Epithelial cell of esophagus (primary cell): ENCODE measurements at regions not wholly inside any gene's neighbourhood (a gene's known extent, or its start where the extent isn't known, plus 50 kb on each side); places are given as distances from the start of the nearest gene placed in this dataset.

Experiments
- DNase-seq: peaks from one replicate; pipeline ENCODE4 v3.0.0; 2010; ENCODE audit warnings: low read depth
- H3K4me3 ChIP-seq: 2 replicates; pipeline ENCODE4 v1.5.1; 2011; ENCODE audit warnings: mild to moderate bottlenecking, low read length, control low read depth
- TF ChIP-seq, protein P1 (sequence below): IDR thresholded peaks from 2 replicates; pipeline ENCODE4 v1.5.1; 2011; ENCODE audit warnings: low read depth, mild to moderate bottlenecking, low read length, control low read depth, inconsistent platforms; ENCODE audit not compliant: insufficient read depth; ENCODE audit errors: missing control alignments

DNA sequence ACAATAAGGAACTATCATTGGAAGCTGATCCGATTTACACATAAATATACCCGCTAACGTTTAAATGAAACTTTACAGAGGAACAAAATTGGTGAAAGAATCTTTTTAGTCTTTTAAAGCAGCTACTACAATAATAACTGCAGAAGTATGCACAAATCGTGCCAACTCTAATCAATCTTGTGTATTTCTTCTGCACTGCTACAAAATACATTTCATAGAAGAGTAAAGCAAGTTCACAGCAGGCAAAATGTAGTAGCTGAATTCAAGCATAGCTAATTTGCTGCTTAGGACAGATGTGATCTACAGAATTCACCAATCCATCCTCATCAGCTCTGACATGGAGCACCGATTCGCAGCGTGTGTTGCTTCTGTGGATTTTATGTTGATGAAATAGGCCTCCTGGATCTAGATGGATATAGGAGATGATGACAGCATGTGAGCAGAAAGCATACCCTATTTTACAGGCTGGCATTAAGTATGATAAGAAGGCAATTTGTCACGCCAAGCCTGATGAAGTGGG, 367.3 kb upstream of the FGF13 start:
- TF ChIP-seq, protein P1, sequence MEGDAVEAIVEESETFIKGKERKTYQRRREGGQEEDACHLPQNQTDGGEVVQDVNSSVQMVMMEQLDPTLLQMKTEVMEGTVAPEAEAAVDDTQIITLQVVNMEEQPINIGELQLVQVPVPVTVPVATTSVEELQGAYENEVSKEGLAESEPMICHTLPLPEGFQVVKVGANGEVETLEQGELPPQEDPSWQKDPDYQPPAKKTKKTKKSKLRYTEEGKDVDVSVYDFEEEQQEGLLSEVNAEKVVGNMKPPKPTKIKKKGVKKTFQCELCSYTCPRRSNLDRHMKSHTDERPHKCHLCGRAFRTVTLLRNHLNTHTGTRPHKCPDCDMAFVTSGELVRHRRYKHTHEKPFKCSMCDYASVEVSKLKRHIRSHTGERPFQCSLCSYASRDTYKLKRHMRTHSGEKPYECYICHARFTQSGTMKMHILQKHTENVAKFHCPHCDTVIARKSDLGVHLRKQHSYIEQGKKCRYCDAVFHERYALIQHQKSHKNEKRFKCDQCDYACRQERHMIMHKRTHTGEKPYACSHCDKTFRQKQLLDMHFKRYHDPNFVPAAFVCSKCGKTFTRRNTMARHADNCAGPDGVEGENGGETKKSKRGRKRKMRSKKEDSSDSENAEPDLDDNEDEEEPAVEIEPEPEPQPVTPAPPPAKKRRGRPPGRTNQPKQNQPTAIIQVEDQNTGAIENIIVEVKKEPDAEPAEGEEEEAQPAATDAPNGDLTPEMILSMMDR: no peak
- DNase-seq: no peak
- H3K4me3 ChIP-seq: no peak overlapping the region

- no peak overlapping the region for H3K4me3 ChIP-seq
- no peak for DNase-seq
- TF ChIP-seq, protein P1: no peak
Measured at GRCh38 chrX:139078342-139078741, 366.8 kb upstream of the FGF13 start.

DNA sequence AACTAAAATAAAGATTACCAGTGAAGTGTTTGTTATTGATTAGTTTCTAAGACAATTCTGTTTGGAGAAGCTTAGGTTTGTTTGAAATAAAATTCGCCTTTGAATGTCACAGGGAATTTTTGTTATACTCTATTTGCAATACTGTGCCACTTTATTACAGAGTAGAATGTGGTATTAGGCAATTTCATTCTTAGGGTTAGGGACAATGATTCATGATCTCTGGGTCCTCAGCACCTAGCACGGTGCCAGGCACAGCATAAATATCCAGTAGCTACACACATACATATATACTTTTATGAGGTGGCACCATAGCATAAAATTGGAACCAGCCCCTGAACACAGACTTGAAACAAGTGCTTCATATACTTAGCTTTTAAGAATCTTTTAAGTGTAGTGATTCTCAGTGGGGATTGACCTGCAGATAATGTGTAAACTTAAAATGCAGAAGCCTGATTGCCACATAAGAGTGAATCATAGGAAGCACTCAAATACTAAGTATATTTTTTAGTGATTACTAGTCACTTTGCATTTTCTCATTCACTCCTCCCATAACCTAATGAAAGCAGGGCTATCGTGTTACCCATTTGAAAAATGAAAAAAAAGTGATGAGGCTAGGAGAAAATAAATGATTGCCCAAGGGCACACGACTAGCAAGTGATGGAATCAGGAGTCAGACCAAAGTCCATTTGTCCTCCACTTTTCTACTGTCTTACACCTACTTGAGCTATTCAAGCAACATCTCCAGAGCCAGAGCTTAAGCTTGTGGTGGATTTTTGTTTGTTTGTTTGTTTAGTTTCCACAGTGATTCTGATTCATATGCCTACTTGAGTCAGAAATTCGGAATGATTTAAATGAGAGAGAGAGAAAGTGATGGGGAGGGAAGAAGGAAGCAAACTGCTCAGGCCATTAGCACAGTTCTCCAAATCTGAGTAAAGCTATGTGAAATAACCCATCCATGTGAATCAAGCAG, 366.0 kb upstream of the FGF13 start:
- peak; percentile 82 for DNase-seq
- no peak overlapping the region for H3K4me3 ChIP-seq
- TF ChIP-seq, protein P1: no peak

- TF ChIP-seq, protein P1: no peak
- DNase-seq: no peak
- no peak overlapping the region for H3K4me3 ChIP-seq
Measured at GRCh38 chrX:139063364-139063763, 351.8 kb upstream of the FGF13 start.

DNA sequence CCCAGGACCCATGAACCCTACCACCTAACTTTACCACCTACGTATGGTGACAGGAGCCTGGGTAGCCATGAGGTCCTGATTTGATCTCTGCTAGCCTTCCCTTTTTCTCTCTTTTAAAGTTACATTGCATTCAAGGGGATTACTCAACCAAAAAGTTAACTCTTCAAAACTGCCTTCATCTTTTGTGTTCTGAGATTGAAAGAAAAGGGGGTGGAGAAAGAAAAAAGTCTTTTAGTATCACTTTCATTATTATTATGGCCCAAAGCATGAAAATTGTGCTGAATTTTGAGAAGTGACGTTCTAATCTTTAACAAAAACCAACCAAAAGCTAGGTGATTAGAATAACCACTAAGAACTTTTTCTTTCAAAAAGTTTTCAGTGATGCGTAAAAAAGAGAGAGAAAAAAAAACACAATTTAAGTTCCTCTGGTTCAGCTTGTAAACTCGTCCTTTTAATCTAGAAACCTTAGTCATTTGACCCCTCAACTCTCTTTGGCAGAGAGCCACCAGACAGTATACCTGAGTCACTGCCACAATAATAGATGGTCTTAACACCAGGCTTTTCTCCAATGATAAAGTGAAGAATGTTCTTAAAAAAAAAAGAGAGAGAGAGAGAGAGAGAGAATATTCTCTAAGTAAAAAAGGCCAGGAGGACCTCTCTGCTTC, 347.4 kb upstream of the FGF13 start:
- DNase-seq: peak; percentile 74
- TF ChIP-seq, protein P1: no peak
- no peak overlapping the region for H3K4me3 ChIP-seq

DNA sequence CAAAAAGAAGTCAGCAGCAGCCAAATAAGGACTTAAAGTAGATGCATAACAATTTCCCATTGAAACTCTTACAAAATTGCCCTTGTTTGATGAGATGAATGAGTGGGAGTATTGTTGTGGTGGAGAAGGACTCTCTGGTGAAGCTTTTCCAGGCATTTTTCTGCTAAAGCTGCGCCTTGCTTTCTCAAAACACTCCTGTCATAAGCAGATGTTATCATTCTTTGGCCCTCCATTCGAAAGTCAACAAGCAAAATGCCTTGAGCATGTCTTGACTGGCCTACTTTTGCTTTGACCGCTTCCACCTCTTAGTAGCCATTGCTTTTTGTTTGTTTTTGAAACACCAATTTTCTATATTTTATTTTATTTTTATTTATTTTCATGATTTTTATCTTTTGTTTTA, 340.9 kb upstream of the FGF13 start:
- H3K4me3 ChIP-seq: no peak overlapping the region
- TF ChIP-seq, protein P1: no peak
- peak; percentile 64 for DNase-seq
